GM12891 (cell line): ENCODE measurements at regions not wholly inside any gene's neighbourhood (a gene's known extent, or its start where the extent isn't known, plus 50 kb on each side); places are given as distances from the start of the nearest gene placed in this dataset.

Source experiments
- POLR2A ChIP-seq: IDR thresholded peaks from 2 replicates; pipeline ENCODE4 v1.6.1; 2011; ENCODE audit warnings: low read depth, low read length, control low read depth
- POLR2AphosphoS5 ChIP-seq: IDR thresholded peaks from 2 replicates; pipeline ENCODE4 v1.6.1; 2011; ENCODE audit warnings: low read depth, low read length, control low read depth
- POU2F2 ChIP-seq: IDR thresholded peaks from 2 replicates; pipeline ENCODE4 v1.6.1; 2011; ENCODE audit warnings: low read depth, mild to moderate bottlenecking, control low read depth, low read length, moderate library complexity
- SPI1 ChIP-seq: IDR thresholded peaks from 2 replicates; pipeline ENCODE4 v1.6.1; 2011; ENCODE audit warnings: low read depth, low read length, control low read depth
- TAF1 ChIP-seq: IDR thresholded peaks from 2 replicates; pipeline ENCODE4 v1.6.1; 2011; ENCODE audit warnings: low read depth, low read length, control low read depth

DNA sequence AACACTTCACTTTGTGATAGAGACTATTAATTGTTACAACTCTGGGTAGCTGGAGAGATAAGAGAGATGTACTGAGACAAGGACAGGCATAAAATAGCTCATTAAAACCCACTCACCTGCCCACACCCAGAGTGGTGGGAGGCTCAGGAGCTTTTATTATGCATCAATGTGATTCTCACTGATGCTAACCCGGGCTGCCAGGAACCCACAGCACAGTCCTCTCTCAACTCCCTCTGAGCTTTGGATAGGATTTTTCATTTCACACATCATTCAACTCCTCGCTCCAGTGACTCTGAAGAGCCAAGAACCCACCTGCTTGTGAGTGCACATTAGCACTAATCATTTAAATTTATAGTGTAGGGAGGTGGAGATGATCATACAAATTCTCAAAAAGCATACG lies 827.9 kb downstream of the FLRT2 start:
- TF ChIP-seq POLR2A (no peak), POU2F2 (no peak), TAF1 (no peak), POLR2AphosphoS5 (no peak), SPI1 (no peak)
